ENCODE measurements at regions not wholly inside any gene's neighbourhood (a gene's known extent, or its start where the extent isn't known, plus 50 kb on each side); places are given as distances from the start of the nearest gene placed in this dataset.

DNA sequence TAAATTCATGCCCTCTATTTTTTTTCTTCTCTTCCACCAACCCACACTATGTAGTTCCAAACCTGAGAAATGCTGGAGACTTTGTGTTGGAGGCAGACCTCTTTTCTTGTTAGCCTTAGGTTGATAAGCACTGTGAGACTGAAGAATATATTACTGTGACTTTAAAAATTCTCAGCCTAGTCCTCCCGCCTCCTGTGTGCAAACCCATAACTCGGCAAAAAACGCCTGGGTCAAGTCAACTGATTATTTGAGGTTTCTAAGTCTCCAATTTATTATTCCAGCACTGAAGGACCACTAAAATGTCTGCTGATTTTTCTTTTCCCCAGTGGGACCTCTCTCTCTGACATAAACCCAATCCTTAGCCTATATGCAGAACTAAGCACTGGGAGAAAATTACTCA lies 1946.0 kb upstream of the RAG2 start:
- DNase-seq = no peak
- Histone ChIP-seq H3K79me1 (ENCODE audit: insufficient read depth, low read depth, low read length, poor library complexity, severe bottlenecking) (no peaks in the 10 kb centered on the region), H3K14ac (ENCODE audit: insufficient read depth, low read length) (no peak overlapping the region), H3K4ac (ENCODE audit: low read depth, low read length) (no peak overlapping the region), H4K5ac (ENCODE audit: insufficient read length, low read depth, low read length) (no peak overlapping the region), H2BK20ac (ENCODE audit: low read depth, low read length, poor library complexity, severe bottlenecking) (no peak overlapping the region), H3K23ac (ENCODE audit: insufficient read length, low read depth, low read length) (no peak overlapping the region), H3K9ac (ENCODE audit: extremely low read depth, insufficient read length, low read length) (no peak overlapping the region), H3K23me2 (ENCODE audit: insufficient read length, low read depth, low read length, poor library complexity, severe bottlenecking) (no peaks in the 10 kb centered on the region), H3K9me3 (ENCODE audit: control insufficient read depth, low read depth, low read length) (no peaks in the 10 kb centered on the region), H3T11ph (ENCODE audit: low read length) (no peak overlapping the region), H3K56ac (ENCODE audit: insufficient read length, low read depth, low read length) (no peak overlapping the region), H2AK5ac (ENCODE audit: insufficient read length, low read length) (no peak overlapping the region), H3K4me2 (ENCODE audit: insufficient read depth, insufficient read length, low read length) (no peak overlapping the region), H3K4me1 (ENCODE audit: insufficient read depth, low read length) (no peaks in the 10 kb centered on the region), H3K18ac (ENCODE audit: insufficient read length, low read depth, low read length) (no peak overlapping the region), H3K27ac (ENCODE audit: insufficient read length, low read depth, low read length) (no peak overlapping the region), H4K20me1 (ENCODE audit: control insufficient read depth, insufficient read depth, insufficient read length) (no peaks in the 10 kb centered on the region), H4K91ac (ENCODE audit: insufficient read length, low read depth, low read length) (no peak overlapping the region), H3K27me3 (ENCODE audit: insufficient read depth, low read length) (no peaks in the 10 kb centered on the region), H2AFZ (ENCODE audit: low read length) (no peak overlapping the region), H2BK5ac (ENCODE audit: insufficient read length, low read length) (no peak overlapping the region), H2BK15ac (ENCODE audit: low read depth, low read length) (no peak overlapping the region), H2BK12ac (ENCODE audit: insufficient read length, low read depth, low read length) (no peak overlapping the region), H4K8ac (replicated peaks; ENCODE audit: insufficient read length, low read depth, low read length) (no peak overlapping the region), H3K79me2 (ENCODE audit: insufficient read depth, low read length) (no peaks in the 10 kb centered on the region), H2BK120ac (ENCODE audit: low read depth, low read length, poor library complexity, severe bottlenecking) (no peak overlapping the region)
- TF ChIP-seq CTCF (conservative IDR thresholded peaks at IDR 0.05) = no peak
- H3K27me3 Mint-ChIP-seq (ENCODE audit: low read depth) = no peaks in the 10 kb centered on the region
- no peaks in the 10 kb centered on the region for H3K36me3 Mint-ChIP-seq (ENCODE audit: insufficient read depth in 1 of 3, low read depth in 3 of 3)
- H3K27ac Mint-ChIP-seq = no peak overlapping the region
- WGBS (ENCODE audit: extremely low coverage, insufficient read length, low lambda C conversion rate) = no CpG with 5 or more reads among the region's 3 CpGs
- no peaks in the 10 kb centered on the region for H3K9me3 Mint-ChIP-seq
- H3K4me3 Mint-ChIP-seq = no peak overlapping the region
- H3K4me1 Mint-ChIP-seq = no peaks in the 10 kb centered on the region
